Mesendoderm (in vitro differentiated cells): ENCODE measurements at regions not wholly inside any gene's neighbourhood (a gene's known extent, or its start where the extent isn't known, plus 50 kb on each side); places are given as distances from the start of the nearest gene placed in this dataset. TPM values are rescaled to one million over a fixed set of nuclear protein-coding genes. Genes with fewer than 3 reads are reported as not detected.

ENCODE experiments used
- DNase-seq: peaks from one replicate; pipeline ENCODE4 v3.0.0; 2013
- H2AK5ac ChIP-seq: 2 replicates; pipeline ENCODE4 v1.6.1; 2013; ENCODE audit warnings: low read length, inconsistent platforms
- H2BK120ac ChIP-seq: 2 replicates; pipeline ENCODE4 v1.6.1; 2013; ENCODE audit warnings: low read depth, mild to moderate bottlenecking, low read length, moderate library complexity, mixed read lengths
- H2BK15ac ChIP-seq: replicated peaks from 2 replicates; pipeline ENCODE4 v1.6.1; 2013; ENCODE audit warnings: low read depth, mild to moderate bottlenecking, moderate library complexity
- H2BK5ac ChIP-seq: 2 replicates; pipeline ENCODE4 v1.6.1; 2013; ENCODE audit warnings: low read length, inconsistent platforms
- H3K18ac ChIP-seq: 2 replicates; pipeline ENCODE4 v1.6.1; 2013; ENCODE audit warnings: mild to moderate bottlenecking, low read length, mixed read lengths
- H3K23ac ChIP-seq: one replicate; pipeline ENCODE4 v1.6.1; 2013; ENCODE audit warnings: low read length
- H3K27ac ChIP-seq: 2 replicates; pipeline ENCODE4 v1.5.1; 2013; ENCODE audit warnings: low read depth, mild to moderate bottlenecking, inconsistent platforms, low read length, moderate library complexity
- H3K27me3 ChIP-seq: 2 replicates; pipeline ENCODE4 v1.6.1; 2013; ENCODE audit warnings: low read length, control low read depth, mild to moderate bottlenecking, inconsistent platforms; ENCODE audit not compliant: insufficient read depth, poor library complexity
- H3K36me3 ChIP-seq: 2 replicates; pipeline ENCODE4 v1.6.1; 2013; ENCODE audit warnings: low read length, inconsistent platforms; ENCODE audit not compliant: control insufficient read depth, insufficient read depth
- H3K4ac ChIP-seq: one replicate; pipeline ENCODE4 v1.6.1; 2013; ENCODE audit warnings: low read depth, mild to moderate bottlenecking, low read length, moderate library complexity
- H3K4me1 ChIP-seq: 2 replicates; pipeline ENCODE4 v1.6.1; 2013; ENCODE audit warnings: low read depth, low read length, inconsistent platforms; ENCODE audit not compliant: control insufficient read depth
- H3K4me2 ChIP-seq: 2 replicates; pipeline ENCODE4 v1.6.1; 2013; ENCODE audit warnings: low read length
- H3K4me3 ChIP-seq: 2 replicates; pipeline ENCODE4 v1.5.1; 2013; ENCODE audit warnings: mild to moderate bottlenecking, low read length
- H3K56ac ChIP-seq: one replicate; pipeline ENCODE4 v1.6.1; 2013; ENCODE audit warnings: low read length
- H3K79me1 ChIP-seq: 2 replicates; pipeline ENCODE4 v1.6.1; 2013; ENCODE audit warnings: low read length, inconsistent platforms
- H3K79me2 ChIP-seq: 2 replicates; pipeline ENCODE4 v1.6.1; 2013; ENCODE audit warnings: mild to moderate bottlenecking, low read length; ENCODE audit not compliant: control insufficient read depth, insufficient read depth
- H3K9ac ChIP-seq: 2 replicates; pipeline ENCODE4 v1.6.1; 2013; ENCODE audit warnings: low read length, inconsistent platforms
- H4K5ac ChIP-seq: one replicate; pipeline ENCODE4 v1.6.1; 2013; ENCODE audit warnings: low read length
- H4K8ac ChIP-seq: one replicate; pipeline ENCODE4 v1.6.1; 2013; ENCODE audit warnings: low read depth, mild to moderate bottlenecking, control low read depth, low read length, moderate library complexity
- WGBS: extraction: QIAGEN DNeasy Blood & Tissue Kit; methylation state at CpG from one replicate; pipeline ENCODE4 v1.1.7; 2013; ENCODE audit warnings: low lambda C conversion rate, missing lambda C conversion rate; ENCODE audit not compliant: insufficient coverage; ENCODE audit errors: extremely low coverage; 5-methylcytosine and 5-hydroxymethylcytosine counted together
- small RNA-seq: library from polyadenylated mRNA; stranded (forward); fragments of <200 nt; extraction: miRNeasy Mini kit (QIAGEN cat#:217004); gene quantifications from one replicate; pipeline ENCODE3, GENCODE V24; 2013; ENCODE audit not compliant: insufficient read depth

DNA sequence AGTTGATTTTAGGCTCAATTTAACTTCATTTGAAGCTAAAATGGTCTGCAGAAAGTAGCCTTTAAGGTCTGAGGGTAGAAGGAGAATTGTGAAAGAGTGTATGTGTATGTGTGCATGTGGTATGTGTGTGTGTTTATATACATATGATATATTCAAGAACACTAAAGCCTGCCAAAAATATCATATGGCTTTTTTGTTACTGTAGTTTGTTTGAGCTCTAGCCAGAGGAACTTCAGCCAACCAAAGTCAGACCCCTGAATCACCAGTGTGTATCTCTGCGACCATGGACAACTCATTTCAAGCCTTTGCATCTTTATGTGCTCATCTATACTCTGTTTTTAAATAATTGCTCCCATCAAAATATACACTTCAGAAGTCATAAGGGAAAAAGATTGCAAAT lies 58.4 kb upstream of the HDAC9 start:
- Histone ChIP-seq H3K79me2 (no peaks in the 10 kb centered on the region), H2BK5ac (no peak overlapping the region), H3K36me3 (no peaks in the 10 kb centered on the region), H4K8ac (no peak overlapping the region), H3K27me3 (no peaks in the 10 kb centered on the region), H3K27ac (no peak overlapping the region), H3K9ac (no peak overlapping the region), H3K56ac (no peak overlapping the region), H3K4me2 (no peak overlapping the region), H3K23ac (no peak overlapping the region), H3K4me1 (no peaks in the 10 kb centered on the region), H2AK5ac (no peak overlapping the region), H3K4me3 (no peak overlapping the region), H3K79me1 (no peaks in the 10 kb centered on the region), H3K18ac (no peak overlapping the region), H2BK15ac (no peak overlapping the region), H2BK120ac (no peak overlapping the region), H3K4ac (no peak overlapping the region), H4K5ac (no peak overlapping the region)
- DNase-seq = no peak
- WGBS = no CpG with 5 or more reads among the region's 1 CpG

DNA sequence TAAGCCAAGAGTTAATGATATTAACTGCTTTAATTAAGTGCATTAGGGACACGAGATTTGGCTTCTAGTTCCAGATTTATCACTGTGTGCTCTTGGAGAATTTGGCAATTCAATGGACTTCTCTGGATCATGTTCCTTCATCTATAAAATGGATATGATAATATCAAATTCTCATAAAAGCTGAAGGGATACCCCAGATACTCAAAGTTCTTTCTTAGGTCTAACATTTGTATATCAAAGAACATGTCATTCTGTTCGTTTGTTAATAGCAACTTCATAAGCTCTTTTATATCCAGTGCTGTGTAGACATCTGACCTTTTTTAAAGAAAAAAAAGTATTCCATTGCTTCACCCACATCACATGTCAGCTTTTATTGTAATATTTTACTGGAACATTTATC lies 54.6 kb upstream of the HDAC9 start:
- no peaks in the 10 kb centered on the region for H3K79me1 ChIP-seq
- DNase-seq = no peak
- no CpG with 5 or more reads among the region's 2 CpGs for WGBS
- H2BK120ac ChIP-seq = no peak overlapping the region
- H3K36me3 ChIP-seq = no peaks in the 10 kb centered on the region
- H3K18ac ChIP-seq = no peak overlapping the region
- H3K79me2 ChIP-seq = no peaks in the 10 kb centered on the region
- no peak overlapping the region for H3K4ac ChIP-seq
- H4K8ac ChIP-seq = no peak overlapping the region
- no peaks in the 10 kb centered on the region for H3K4me1 ChIP-seq
- H2BK15ac ChIP-seq = no peak overlapping the region
- H3K27me3 ChIP-seq = no peaks in the 10 kb centered on the region
- H4K5ac ChIP-seq = no peak overlapping the region
- no peak overlapping the region for H3K4me3 ChIP-seq
- no peak overlapping the region for H3K23ac ChIP-seq
- no peak overlapping the region for H2BK5ac ChIP-seq
- no peak overlapping the region for H3K27ac ChIP-seq
- no peak overlapping the region for H3K56ac ChIP-seq
- H2AK5ac ChIP-seq = no peak overlapping the region
- H3K4me2 ChIP-seq = no peak overlapping the region
- no peak overlapping the region for H3K9ac ChIP-seq

DNA sequence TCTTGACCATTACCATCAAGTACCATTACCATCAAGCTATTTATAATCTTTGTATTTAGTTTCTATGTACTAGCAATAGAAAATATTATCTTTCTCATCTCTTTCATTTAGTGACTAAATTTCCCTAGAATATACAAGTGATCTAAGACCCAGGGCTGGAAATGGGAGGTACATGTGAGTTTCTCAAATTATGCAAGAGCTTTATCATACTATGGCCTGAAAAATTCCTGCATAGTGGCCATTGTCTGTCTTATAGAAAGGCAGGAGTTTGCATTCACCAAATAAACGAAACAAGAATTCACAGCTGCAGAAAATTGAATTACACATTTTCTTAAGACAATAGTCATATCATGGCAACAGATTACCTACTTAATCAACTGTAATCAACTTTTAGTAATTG lies 50.7 kb upstream of the HDAC9 start:
- Histone ChIP-seq H3K79me2 (no peaks in the 10 kb centered on the region), H3K4ac (no peak overlapping the region), H3K4me2 (no peak overlapping the region), H2BK15ac (no peak overlapping the region), H3K4me1 (no peaks in the 10 kb centered on the region), H3K56ac (no peak overlapping the region), H3K4me3 (no peak overlapping the region), H3K18ac (no peak overlapping the region), H4K5ac (no peak overlapping the region), H2BK5ac (no peak overlapping the region), H3K9ac (no peak overlapping the region), H3K27me3 (no peaks in the 10 kb centered on the region), H3K79me1 (no peaks in the 10 kb centered on the region), H2AK5ac (no peak overlapping the region), H4K8ac (no peak overlapping the region), H3K36me3 (no peaks in the 10 kb centered on the region), H3K23ac (no peak overlapping the region), H2BK120ac (no peak overlapping the region), H3K27ac (no peak overlapping the region)
- peak; percentile 63 for DNase-seq
- WGBS = no CpG with 5 or more reads among the region's 1 CpG

DNA sequence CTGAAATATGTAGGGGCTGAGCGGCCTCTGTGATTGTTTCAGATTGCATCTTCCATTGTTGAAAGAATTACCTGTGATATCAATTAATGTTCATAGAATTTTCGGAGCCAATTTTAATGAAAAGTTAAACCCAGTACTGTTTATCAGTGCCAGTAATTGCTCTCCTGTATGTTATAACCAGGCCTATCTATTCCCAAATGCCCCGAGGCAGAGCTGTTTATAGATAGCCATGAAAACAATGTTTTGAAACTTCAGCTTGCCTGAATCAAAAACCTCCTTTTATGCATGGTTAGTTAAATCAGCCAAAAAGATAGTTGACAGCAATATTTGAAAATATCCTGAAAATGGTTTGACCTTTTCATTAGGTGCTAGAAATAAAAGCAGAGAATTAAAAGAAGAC lies 50.1 kb upstream of the HDAC9 start:
- peak; percentile 35 for DNase-seq
- WGBS = no CpG with 5 or more reads among the region's 3 CpGs
- Histone ChIP-seq H3K79me1 (no peaks in the 10 kb centered on the region), H3K9ac (no peak overlapping the region), H3K79me2 (no peaks in the 10 kb centered on the region), H3K18ac (peak overlapping the region; percentile 75), H3K4ac (no peak overlapping the region), H4K5ac (no peak overlapping the region), H3K27ac (no peak overlapping the region), H4K8ac (no peak overlapping the region), H2BK120ac (no peak overlapping the region), H2BK15ac (no peak overlapping the region), H3K36me3 (no peaks in the 10 kb centered on the region), H2AK5ac (no peak overlapping the region), H3K4me2 (no peak overlapping the region), H3K4me1 (no peaks in the 10 kb centered on the region), H3K4me3 (no peak overlapping the region), H3K56ac (no peak overlapping the region), H2BK5ac (no peak overlapping the region), H3K27me3 (no peaks in the 10 kb centered on the region), H3K23ac (no peak overlapping the region)

Small RNAs in the stretch of these regions (small RNA-seq; reads per million reads assigned to genes)
- gene MIR1302-6 = not detected
